ENCODE measurements at regions not wholly inside any gene's neighbourhood (a gene's known extent, or its start where the extent isn't known, plus 50 kb on each side); places are given as distances from the start of the nearest gene placed in this dataset.

DNA sequence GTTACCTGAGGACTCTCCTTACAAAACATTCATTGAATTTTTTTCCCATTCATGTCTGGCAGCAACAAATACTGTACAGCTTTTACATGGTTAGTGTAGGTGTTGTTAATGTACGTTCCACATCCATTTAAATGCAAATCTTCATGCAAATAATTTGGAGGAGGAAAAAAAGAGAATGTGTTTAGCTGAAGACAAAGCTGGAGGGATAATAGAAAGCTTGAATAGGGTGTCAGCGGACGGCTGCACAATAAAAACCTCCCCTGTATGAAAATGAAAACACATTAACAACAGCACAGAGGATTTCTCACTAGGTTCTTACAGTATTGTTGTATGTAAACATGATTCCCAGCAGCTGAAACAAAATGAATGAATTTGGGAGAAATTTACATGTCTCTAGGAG, 231.5 kb downstream of the ZNF608 start:
- H3K9me3 ChIP-seq: no peaks in the 10 kb centered on the region
- intact Hi-C loops (cut with DNase I; ENCODE audit: low total_unique reads): no loop called here
- peaks cover 0 to 4% of the 10 kb centered on the region in 2 donors for H3K4me1 ChIP-seq
- DNase-seq: no peak
- no peaks in the 10 kb centered on the region for H3K27me3 ChIP-seq
- no peak overlapping the region for H3K4me3 ChIP-seq
- no peak overlapping the region for H3K27ac ChIP-seq
- TF ChIP-seq CTCF (IDR thresholded peaks at IDR 0.05) (no peak), POLR2A (IDR thresholded peaks at IDR 0.05) (no peak)
- H3K36me3 ChIP-seq: no peaks in the 10 kb centered on the region

DNA sequence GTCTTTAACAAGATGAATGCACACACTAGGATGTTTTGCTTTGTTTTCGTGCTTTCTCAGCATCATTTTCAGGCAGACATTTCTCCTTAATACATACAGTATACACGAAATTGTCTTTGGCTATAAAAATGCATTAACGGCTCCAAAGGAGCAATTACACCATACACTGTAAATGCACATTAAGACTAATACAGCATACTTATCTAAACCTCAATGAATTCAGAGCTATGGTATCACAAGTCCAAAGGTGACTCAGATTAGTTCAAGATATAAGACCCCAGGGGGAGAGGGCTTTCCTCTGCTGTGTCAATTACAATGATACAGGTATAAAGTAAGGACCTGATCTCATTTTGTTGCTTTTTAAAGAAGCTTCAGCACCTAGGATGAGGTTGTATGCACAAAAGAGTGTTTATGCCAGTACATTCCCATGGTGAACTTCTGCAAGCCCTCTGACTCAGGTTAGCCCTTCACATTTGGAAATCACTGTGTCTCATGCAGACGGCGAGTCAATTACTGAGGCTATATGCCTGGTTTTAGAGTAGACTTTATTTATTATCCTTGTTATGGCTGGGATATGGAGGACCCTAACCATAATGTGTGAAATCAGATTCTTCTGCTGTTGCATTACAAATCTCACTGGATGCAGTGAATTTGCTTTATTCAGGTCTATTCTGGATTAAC, 233.3 kb downstream of the ZNF608 start:
- Histone ChIP-seq H3K4me1 (peaks cover 0 to 4% of the 10 kb centered on the region in 2 donors), H3K27ac (no peak overlapping the region), H3K27me3 (no peaks in the 10 kb centered on the region), H3K4me3 (no peak overlapping the region), H3K36me3 (no peaks in the 10 kb centered on the region), H3K9me3 (no peaks in the 10 kb centered on the region)
- TF ChIP-seq CTCF (IDR thresholded peaks at IDR 0.05) (no peak), POLR2A (IDR thresholded peaks at IDR 0.05) (no peak)
- no peak for DNase-seq
- intact Hi-C loops (cut with DNase I; ENCODE audit: low total_unique reads): no loop called here

- intact Hi-C loops (cut with DNase I; ENCODE audit: low total_unique reads): no loop called here
- Histone ChIP-seq H3K4me3 (no peak overlapping the region), H3K4me1 (peaks cover 0 to 4% of the 10 kb centered on the region in 2 donors), H3K27ac (no peak overlapping the region), H3K36me3 (no peaks in the 10 kb centered on the region), H3K9me3 (no peaks in the 10 kb centered on the region), H3K27me3 (no peaks in the 10 kb centered on the region)
- peak in 1 of 2 donors; percentile 32 for DNase-seq
- TF ChIP-seq POLR2A (IDR thresholded peaks at IDR 0.05) (no peak), CTCF (IDR thresholded peaks at IDR 0.05) (no peak)
Measured at GRCh38 chr5:124512236-124512635, 234.2 kb downstream of the ZNF608 start.

DNA sequence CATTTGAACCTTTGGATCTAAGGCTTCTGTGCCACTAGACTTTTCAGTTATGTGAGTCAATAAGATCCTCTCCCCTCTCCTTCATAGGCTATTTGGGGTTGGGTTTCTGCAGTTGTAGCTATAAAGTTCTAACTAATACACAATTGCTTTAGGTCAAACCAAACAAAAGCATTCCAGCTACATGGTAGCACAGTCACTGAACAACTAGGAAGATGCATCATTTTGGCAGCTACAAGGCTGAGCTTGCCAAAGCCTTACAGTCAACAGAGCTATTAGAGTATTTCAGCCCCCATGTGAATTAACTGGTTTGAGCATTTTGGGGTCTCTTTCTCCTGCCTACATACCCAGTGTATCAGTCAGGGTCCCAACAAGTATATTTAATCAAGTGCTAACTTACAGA, 234.6 kb downstream of the ZNF608 start:
- Histone ChIP-seq H3K4me3 (no peak overlapping the region), H3K4me1 (peaks cover 0 to 4% of the 10 kb centered on the region in 2 donors), H3K9me3 (no peaks in the 10 kb centered on the region), H3K27ac (no peak overlapping the region), H3K27me3 (no peaks in the 10 kb centered on the region), H3K36me3 (no peaks in the 10 kb centered on the region)
- intact Hi-C loops (cut with DNase I; ENCODE audit: low total_unique reads): no loop called here
- TF ChIP-seq CTCF (IDR thresholded peaks at IDR 0.05): no peak
- DNase-seq: no peak

- Histone ChIP-seq H3K4me1 (no peaks in the 10 kb centered on the region), H3K36me3 (no peaks in the 10 kb centered on the region), H3K4me3 (no peak overlapping the region), H3K27ac (no peak overlapping the region), H3K9me3 (no peaks in the 10 kb centered on the region), H3K27me3 (no peaks in the 10 kb centered on the region)
- no peak for DNase-seq
- TF ChIP-seq CTCF (IDR thresholded peaks at IDR 0.05) (no peak), POLR2A (IDR thresholded peaks at IDR 0.05) (no peak)
- intact Hi-C loops (cut with DNase I; ENCODE audit: low total_unique reads): no loop called here
Measured at GRCh38 chr5:124507688-124508087, 238.8 kb downstream of the ZNF608 start.

Data from uterus (tissue), 3 donors.